ENCODE measurements at regions not wholly inside any gene's neighbourhood (a gene's known extent, or its start where the extent isn't known, plus 50 kb on each side); places are given as distances from the start of the nearest gene placed in this dataset.

DNA sequence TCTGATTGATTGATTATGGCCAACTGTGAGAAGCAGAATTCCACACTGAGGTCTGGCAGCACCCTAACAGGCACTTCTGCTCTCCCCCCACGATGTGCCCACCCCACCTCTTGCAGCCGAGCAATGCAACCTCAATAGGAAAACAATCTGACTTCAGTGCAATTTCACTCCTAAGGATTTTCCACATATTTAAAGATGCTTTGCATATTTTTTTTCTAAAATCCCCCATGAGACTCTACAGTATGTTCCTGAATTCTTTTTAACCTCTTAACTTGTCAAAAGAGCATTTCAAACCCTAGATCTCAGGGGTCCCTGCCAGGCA, 243.1 kb downstream of the AUH start:
- TF ChIP-seq, protein P1, sequence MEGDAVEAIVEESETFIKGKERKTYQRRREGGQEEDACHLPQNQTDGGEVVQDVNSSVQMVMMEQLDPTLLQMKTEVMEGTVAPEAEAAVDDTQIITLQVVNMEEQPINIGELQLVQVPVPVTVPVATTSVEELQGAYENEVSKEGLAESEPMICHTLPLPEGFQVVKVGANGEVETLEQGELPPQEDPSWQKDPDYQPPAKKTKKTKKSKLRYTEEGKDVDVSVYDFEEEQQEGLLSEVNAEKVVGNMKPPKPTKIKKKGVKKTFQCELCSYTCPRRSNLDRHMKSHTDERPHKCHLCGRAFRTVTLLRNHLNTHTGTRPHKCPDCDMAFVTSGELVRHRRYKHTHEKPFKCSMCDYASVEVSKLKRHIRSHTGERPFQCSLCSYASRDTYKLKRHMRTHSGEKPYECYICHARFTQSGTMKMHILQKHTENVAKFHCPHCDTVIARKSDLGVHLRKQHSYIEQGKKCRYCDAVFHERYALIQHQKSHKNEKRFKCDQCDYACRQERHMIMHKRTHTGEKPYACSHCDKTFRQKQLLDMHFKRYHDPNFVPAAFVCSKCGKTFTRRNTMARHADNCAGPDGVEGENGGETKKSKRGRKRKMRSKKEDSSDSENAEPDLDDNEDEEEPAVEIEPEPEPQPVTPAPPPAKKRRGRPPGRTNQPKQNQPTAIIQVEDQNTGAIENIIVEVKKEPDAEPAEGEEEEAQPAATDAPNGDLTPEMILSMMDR (IDR thresholded peaks at IDR 0.05; ENCODE audit: insufficient read depth, low read depth, low read length, missing control alignments) = no peak
- no peak overlapping the region for H3K4me3 ChIP-seq (ENCODE audit: low read length)
- no peak for DNase-seq (ENCODE audit: low read depth)

GRCh38 chr9:91119142-91119541, 242.6 kb downstream of the AUH start:
- TF ChIP-seq, protein P1 (IDR thresholded peaks at IDR 0.05; ENCODE audit: insufficient read depth, low read depth, low read length, missing control alignments) = no peak
- no peak overlapping the region for H3K4me3 ChIP-seq (ENCODE audit: low read length)
- peak; percentile 93 for DNase-seq (ENCODE audit: low read depth)

DNA sequence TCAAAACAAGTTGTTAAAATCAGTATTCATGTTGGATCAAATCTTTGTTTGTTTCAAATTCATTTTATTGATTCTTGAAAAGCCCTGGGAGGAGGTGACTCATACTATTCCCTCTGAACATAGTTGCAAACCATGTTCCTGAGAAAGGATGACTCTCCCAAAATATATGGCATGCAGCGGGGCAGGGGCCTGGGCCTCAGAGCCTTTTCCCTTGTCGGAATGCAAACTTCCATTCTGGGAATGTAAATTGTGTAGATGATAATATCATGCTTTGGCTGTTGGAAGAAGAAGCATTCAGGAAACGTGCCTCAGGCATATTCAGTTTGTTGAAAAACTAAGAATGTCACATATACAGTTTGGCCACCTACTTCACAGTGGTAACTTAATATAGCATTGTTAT, 242.0 kb downstream of the AUH start:
- no peak overlapping the region for H3K4me3 ChIP-seq (ENCODE audit: low read length)
- DNase-seq (ENCODE audit: low read depth) = peak; percentile 48
- TF ChIP-seq, protein P1 (IDR thresholded peaks at IDR 0.05; ENCODE audit: insufficient read depth, low read depth, low read length, missing control alignments) = no peak

DNA sequence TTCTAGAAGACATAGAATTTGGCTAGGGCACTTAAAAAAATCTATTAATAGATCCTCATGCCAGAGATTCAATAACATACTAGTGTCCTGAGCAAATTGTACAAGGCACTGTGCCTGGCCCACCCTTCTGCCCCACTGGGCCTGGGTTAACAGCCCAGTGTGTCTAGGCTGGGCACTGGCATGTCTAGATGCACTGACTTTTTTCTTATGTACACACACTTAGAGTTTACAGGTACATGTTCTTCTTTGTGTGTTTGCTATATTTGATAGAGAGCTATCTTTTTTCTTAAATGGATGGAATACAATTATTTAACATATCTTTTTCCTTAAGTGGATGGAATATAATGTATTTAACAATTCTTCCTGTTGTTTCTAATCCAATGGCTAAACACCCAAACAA, 241.5 kb downstream of the AUH start:
- no peak for DNase-seq (ENCODE audit: low read depth)
- TF ChIP-seq, protein P1 (IDR thresholded peaks at IDR 0.05; ENCODE audit: insufficient read depth, low read depth, low read length, missing control alignments) = no peak
- H3K4me3 ChIP-seq (ENCODE audit: low read length) = no peak overlapping the region

GRCh38 chr9:91122755-91123154, 239.0 kb downstream of the AUH start:
- no peak overlapping the region for H3K4me3 ChIP-seq (ENCODE audit: low read length)
- TF ChIP-seq, protein P1 (IDR thresholded peaks at IDR 0.05; ENCODE audit: insufficient read depth, low read depth, low read length, missing control alignments) = no peak

GRCh38 chr9:91126761-91127445, 234.8 kb downstream of the AUH start:
- TF ChIP-seq, protein P1 (IDR thresholded peaks at IDR 0.05; ENCODE audit: insufficient read depth, low read depth, low read length, missing control alignments) = no peak
- DNase-seq (ENCODE audit: low read depth) = peak; percentile 47
- no peak overlapping the region for H3K4me3 ChIP-seq (ENCODE audit: low read length)

More at GRCh38 chr9:91122755-91123154, 239.0 kb downstream of the AUH start:
- no peak for DNase-seq (ENCODE audit: low read depth)

DNA sequence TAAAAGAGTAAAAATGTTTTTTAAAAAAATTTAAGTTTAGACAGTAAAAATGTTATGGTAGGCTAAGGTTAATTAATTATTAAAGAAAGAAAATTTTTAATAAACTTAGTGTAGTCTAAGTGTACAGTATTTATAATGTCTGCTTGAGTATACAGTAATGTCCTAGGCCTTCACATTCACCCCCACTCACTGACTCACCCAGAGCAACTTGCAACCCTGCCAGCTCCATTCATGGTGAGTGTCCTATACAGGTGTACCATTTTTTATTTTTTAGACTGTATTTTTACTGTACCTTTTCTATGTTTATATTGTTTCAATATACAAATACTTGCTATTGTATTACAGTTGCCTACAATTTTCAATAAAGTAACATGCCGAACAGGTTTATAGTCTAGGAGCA, 234.1 kb downstream of the AUH start:
- DNase-seq (ENCODE audit: low read depth) = peak; percentile 76
- no peak overlapping the region for H3K4me3 ChIP-seq (ENCODE audit: low read length)
- TF ChIP-seq, protein P1 (IDR thresholded peaks at IDR 0.05; ENCODE audit: insufficient read depth, low read depth, low read length, missing control alignments) = no peak

Measured in epithelial cell of esophagus (primary cell).